ENCODE measurements at regions not wholly inside any gene's neighbourhood (a gene's known extent, or its start where the extent isn't known, plus 50 kb on each side); places are given as distances from the start of the nearest gene placed in this dataset.

GRCh38 chr13:90107661-90108060 lies 1239.8 kb upstream of the MIR17HG start:
- no peak for TF ChIP-seq CTCF (IDR thresholded peaks at IDR 0.05)
- TF ChIP-seq JUN (CRISPR knock-in tag; IDR thresholded peaks at IDR 0.05): no peak
